AG09309 (cell line): ENCODE measurements at regions not wholly inside any gene's neighbourhood (a gene's known extent, or its start where the extent isn't known, plus 50 kb on each side); places are given as distances from the start of the nearest gene placed in this dataset.

Experiments used
- DNase-seq: peaks from one replicate; pipeline ENCODE4 v3.0.0-alpha.2; 2010; ENCODE audit warnings: low read depth
- H3K4me3 ChIP-seq: 2 replicates; pipeline ENCODE4 v1.5.1; 2011; ENCODE audit warnings: mild to moderate bottlenecking, low read depth, low read length, moderate library complexity; ENCODE audit not compliant: control insufficient read depth
- CTCF ChIP-seq: IDR thresholded peaks from 2 replicates; pipeline ENCODE4 v1.5.1; 2011; ENCODE audit warnings: mild to moderate bottlenecking, low read depth, low read length, inconsistent platforms; ENCODE audit not compliant: insufficient read depth, control insufficient read depth; ENCODE audit errors: missing control alignments

DNA sequence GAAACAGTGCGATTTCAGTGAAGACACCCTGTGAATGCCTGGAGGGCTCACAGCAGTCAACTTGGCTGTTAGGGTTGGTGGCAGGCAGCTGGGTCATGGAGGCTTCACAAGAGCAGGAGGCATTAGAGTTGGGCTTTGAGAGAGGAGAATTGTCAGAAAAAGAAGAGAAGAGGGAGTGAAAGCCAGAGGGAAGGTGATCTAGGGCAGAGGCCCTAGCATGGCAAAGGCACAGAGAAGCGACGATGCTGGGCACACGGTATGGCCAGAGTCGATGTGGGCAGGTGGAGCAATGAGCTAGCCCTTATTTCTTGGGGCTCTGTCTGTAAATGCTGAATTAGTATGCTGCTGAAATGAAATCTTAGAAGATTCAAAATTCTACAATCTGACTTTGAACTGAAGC, 52.6 kb upstream of the OLFM4 start:
- DNase-seq: no peak
- no peak overlapping the region for H3K4me3 ChIP-seq
- TF ChIP-seq CTCF: no peak

DNA sequence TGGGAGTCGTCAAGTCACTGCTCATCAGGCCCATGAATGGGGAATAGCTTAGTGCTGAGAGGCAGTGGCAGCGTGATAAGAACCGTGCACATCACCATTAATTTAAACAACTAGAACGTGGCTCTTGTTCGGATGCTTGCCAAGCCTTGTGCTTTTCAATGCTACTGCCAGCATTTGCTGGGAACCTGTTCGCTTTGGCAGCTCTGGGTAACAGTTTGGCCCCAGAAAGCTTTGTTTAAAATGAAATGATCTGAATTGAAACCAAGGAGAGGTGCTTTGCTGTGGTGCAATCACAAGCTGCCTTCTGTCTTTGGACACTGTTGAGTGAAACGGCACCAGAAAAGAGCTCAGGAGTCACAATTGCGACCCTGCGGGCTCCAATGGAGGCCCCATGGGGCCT, 53.5 kb upstream of the OLFM4 start:
- no peak for TF ChIP-seq CTCF
- no peak overlapping the region for H3K4me3 ChIP-seq
- DNase-seq: no peak

- H3K4me3 ChIP-seq: no peak overlapping the region
- no peak for DNase-seq
- no peak for TF ChIP-seq CTCF
Measured at GRCh38 chr13:52974711-52975110, 53.9 kb upstream of the OLFM4 start.

- H3K4me3 ChIP-seq: no peak overlapping the region
- no peak for DNase-seq
- TF ChIP-seq CTCF: no peak
Measured at GRCh38 chr13:52969373-52969772, 59.2 kb upstream of the OLFM4 start.

DNA sequence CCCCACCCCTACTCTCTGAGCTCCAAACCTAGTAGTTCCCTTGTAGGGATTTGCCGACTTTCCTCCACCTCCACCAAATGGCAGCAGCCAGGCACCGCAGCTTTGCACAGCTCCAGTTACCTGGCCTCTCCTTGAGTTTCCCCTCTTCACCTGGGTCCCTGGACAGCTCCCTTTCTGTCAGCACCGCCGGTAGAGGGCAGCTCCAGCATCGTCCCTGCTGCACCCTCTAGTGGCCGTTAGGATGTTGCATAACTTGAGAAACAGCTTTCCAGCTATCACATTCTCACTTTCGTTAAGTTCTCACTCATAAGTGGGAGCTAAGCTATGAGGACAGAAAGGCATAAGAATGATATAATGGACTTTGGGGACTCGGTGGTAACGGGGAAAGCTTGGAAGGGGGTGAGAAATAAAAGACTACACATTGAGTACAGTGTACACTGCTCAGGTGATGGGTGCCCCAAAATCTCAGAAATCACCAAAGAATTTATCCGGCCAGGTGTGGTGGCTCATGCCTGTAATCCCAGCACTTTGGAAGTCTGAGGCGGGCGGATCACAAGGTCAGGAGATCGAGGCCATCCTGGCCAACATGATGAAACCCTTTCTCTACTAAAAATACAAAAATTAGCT, 60.4 kb upstream of the OLFM4 start:
- DNase-seq: peak; percentile 10
- H3K4me3 ChIP-seq: no peak overlapping the region
- peak; percentile 82 for TF ChIP-seq CTCF

DNA sequence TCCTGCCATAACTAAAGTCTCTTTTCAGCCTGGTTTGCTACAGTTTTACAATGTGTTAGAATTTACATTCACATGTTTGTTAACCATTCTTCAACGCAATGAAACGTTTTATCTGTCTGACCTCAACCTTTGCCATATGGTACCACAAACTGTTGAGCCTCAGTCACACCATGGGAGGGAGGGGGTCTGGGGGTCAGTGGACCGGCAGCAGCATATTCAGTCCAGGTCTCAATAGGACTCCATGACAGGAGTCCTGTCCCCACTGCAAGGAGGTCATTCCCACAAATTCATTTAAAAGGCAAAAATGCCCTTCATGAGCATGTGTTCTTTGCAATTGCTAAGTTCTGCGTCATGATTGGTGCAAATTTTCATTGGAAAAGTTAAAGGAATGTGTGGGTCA, 66.6 kb upstream of the OLFM4 start:
- DNase-seq: no peak
- H3K4me3 ChIP-seq: no peak overlapping the region
- no peak for TF ChIP-seq CTCF
